NCI-H1694 treated with DMSO at 0.1 percent for 48 hours (cell line): ENCODE measurements at regions not wholly inside any gene's neighbourhood (a gene's known extent, or its start where the extent isn't known, plus 50 kb on each side); places are given as distances from the start of the nearest gene placed in this dataset.
"Not testable (repeated sequence)": the region's sequence is repeated elsewhere in the genome, so short reads cannot be mapped to it uniquely, and the experiment has no call there.

Experiments used
- DNase-seq: peaks from one replicate; lab custom pipeline; 2025; lab: John Stamatoyannopoulos, UW

DNA sequence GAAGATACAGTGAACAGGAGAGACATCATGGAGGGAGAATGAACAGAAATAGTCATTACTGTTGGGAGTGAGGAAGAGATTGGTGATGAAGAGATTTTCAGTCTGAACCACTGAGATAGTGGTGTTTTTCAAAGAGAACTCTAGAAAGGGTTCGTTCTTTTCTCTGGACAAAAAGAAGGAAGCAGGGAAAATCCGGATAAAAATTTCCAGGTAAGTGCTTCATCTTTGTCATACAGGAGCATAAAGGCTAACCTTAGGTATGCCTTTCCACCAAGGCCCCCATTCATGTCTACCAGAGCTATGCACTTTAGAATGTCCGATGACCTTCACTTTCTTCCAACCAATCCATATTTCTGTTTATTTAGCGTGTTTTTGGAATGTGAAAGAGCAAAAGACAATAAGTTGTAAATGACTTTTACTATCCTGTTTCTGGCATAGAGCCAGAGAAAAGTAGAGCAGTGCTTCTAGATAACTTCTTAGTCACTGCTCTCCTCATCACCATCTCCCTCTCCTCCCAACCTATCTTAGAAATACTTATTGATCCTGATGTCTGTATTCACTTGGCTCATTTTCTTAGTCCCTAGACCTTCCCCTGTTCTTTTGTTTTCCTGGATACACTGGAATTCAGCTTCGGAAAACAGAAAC is 116.5 kb downstream of the TTC6 start:
- DNase-seq, result no peak

DNA sequence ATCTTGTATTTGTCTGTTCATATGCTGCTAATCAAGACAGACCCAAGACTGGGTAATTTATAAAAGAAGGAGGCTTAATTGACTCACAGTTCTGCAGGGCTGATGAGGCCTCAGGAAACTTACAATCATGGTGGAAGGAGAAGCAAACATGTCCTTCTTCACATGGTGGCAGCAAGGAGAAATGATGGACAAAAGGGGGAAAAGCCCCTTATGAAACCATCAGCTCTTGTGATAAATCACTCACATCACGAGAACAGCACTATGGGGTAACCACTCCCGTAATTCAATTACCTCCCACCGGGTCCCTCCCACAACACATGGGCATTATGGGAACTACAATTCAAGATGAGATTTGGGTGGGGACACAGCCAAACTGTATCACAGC is 117.0 kb downstream of the TTC6 start:
- not testable (repeated sequence) for DNase-seq

DNA sequence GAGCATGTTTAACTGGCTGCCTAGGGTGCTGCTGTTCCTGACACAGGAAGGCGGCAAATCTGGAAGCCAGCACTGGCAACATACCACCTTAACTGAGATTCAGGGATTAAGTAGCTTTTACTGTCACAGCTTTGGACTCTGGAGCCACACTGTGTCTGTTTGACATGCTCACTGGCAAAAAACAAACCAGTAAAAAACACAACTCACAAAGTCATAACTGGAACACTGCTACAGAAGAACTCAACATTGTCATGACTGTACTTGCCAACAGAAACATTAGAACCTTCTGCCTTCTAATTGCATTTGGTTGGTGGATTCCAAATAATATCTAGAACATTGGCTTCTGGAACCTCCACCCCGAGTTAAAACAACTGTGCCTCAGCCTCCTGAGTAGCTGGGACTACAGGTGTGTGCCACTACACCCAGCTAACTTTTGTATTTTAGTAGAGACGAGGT is 117.6 kb downstream of the TTC6 start:
- no peak for DNase-seq

DNA sequence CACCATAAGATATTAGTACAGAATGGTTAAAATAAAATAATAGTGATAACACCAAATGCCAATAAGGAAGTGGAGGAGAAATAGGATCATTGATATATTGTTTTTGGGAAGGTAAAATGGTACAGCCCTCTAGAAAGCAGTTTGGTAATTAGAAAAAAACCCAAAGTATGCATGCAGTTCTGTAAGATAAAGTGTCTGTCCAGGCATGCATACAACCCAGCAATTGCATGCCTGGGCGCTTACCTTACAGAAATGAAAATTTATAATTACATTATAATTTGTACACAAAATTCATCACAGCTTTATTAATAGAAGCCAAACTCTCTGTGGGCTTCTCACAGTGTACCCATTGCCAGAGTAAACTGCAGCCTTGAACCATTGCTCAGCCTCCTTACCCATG is 124.7 kb downstream of the TTC6 start:
- no peak for DNase-seq

DNA sequence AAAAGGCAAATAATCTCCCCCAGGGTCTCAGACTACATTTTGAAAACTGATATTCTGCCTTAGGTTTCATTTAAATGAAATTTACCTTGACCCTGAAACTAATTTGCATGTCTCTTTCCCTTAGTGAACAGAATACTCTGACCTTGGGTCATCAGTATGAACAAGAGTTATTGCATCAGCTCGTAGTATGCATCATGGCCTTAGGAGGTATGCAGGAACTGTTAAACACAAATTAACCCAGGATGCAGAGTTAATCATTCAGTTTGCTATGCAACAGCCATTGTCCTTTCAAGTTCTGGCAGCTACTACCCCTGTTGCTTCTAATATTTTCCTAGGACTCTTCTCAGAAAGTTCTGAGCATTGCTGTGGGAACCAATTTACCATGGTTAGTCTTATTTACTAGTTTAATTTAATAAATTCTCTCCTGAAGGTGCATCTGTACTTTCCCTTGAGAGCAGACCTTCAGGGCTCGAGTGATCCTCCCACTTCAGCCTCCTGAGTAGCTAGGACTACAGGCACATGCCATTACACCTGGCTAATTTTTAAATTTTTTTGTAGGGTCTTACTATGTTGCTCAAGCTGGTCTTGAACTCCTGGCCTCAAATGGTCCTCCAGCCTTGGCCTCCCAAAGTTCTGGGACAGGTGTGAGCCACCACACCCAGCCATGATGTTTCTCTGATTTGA is 126.7 kb downstream of the TTC6 start:
- no peak for DNase-seq

DNA sequence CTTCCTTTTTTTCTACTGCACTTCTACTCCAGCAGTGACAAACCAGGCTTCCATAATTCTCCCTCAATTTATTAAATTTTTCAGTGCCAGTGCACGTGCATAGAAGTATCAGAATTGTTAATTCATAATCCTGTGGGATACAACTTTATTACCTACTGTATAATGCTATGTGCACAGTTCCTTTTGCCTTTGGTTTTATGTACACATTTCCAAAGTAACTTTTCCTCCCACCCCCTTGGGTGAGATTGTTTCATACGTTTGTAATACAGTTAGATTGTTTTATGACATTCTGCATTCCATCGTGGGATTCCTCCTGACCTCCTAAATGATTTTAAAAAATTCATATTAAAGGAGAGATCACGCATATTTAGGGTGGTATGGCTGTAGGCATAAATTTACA is 128.1 kb downstream of the TTC6 start:
- no peak for DNase-seq

DNA sequence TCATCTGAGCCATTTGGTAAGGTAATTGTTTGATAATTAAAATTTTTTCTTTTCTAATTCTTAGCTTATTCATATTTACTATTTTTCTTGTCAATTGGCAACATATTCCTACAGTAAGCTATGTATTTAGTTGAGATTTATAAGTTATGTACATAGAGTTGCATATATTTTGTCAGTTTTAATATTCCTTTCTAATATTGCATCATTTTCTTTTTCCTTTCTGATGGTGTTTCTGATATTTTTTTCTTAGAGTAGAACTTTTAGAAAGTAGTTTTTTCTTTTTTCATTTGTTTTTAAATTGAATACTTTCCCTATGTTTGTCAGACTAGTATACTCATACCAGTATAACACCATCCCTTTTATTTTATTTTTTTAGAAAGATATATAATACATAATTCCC is 131.3 kb downstream of the TTC6 start:
- no peak for DNase-seq

DNA sequence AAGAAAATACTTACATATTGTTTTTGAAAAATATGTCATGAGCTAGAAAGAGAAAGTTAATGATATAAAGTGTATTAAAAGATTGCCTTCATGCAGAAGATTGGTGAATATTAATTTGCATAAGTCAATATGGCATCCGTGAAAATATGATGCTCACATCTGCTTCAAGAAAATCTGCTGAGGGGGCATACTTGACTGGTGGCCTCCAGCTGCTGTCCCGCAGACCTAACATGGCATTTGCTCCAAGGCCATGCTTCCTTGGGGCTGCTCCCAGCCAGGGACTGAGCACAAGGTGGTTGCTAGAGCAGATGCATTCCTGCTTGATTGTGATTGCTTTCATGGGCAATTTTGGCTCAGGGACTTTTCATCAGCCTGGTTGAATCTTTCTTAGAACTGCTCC is 133.8 kb downstream of the TTC6 start:
- no peak for DNase-seq

DNA sequence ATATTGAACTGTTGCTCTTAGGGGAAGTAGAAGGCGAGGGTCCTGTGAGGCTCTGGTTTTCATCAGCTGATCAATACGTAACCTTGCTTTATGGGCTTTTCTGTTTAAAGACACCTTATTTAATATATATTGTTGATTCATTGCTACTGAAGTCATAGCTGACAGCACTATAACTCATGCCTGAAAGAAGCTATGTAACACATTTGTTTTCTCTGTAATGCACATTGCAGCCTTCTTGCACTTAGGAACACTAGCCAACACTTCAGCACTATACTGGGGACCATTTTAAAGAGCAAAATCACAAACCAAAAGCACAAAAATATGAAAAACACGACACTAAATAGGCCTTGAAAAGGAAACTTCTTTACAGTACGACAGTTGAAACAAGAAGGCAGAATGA is 135.7 kb downstream of the TTC6 start:
- DNase-seq, result no peak

DNA sequence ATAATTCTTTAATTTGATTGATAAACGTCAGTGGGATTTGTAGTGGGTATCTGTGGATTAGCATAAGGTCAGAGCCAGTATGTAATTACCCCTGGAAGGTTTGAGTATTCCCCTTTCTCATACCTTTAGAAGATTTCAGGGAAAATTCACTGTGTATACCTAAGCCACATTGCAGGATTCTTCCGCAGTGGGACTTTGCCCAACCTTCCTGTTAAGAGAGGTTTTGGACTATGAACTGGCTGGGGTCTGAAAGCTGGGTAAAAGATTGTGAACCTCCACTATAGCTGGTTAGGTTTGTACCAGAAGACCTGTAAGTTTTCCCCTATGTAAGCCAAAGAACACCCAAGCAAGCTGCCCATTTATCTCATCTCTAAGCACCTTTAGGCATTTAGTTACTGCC is 150.2 kb downstream of the TTC6 start:
- no peak for DNase-seq

DNA sequence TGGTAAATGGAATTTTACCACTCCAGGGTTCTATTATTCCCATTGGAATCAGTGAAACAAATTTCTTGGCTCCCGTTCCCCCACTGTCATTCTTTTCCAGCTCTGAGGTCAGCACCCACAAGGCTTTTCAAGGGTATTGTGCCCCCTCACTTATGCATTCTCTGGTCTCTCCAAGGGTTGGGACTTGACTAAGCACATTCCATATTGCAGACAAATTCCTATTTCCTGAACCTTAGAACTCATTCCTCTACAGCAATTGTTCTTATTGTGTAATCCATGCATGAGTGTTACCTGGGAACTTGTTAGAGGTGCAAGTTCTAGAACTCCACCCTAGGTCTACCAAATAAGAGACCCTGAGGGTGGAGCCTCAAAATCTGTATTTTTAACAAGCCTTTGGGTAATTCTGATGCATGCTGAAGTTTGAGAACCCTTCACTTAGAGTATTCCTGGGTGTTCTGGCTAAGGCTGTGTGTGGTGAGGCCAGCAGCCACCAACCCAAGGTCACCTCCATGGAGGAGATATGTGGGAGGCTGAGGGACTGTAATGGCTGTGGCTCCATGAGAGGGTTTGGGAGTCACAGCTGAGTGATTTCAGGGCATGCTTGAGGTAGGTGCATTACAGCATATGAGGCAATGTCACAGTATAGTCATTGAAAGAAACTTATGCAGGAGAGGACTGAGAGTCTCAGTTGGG is 150.9 kb downstream of the TTC6 start:
- no peak for DNase-seq

DNA sequence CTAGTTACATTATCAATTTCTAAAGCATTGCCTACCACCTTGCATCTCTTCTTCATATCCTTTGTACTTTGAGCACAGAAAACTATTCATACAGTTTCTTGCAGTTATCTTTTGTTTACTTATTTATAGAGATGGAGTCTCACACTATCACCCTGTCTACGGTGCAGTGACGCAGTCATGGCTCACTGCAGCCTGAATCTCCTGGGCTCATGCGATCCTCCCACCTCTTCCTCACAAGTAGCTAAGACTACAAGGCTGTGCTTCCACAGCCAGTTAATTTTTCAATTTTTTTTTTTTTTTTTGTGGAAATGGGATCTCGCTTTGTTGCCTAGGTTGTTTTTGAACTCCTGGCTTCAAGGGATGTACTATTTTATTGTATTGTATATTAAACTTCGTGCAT is 158.0 kb downstream of the TTC6 start:
- no peak for DNase-seq

DNA sequence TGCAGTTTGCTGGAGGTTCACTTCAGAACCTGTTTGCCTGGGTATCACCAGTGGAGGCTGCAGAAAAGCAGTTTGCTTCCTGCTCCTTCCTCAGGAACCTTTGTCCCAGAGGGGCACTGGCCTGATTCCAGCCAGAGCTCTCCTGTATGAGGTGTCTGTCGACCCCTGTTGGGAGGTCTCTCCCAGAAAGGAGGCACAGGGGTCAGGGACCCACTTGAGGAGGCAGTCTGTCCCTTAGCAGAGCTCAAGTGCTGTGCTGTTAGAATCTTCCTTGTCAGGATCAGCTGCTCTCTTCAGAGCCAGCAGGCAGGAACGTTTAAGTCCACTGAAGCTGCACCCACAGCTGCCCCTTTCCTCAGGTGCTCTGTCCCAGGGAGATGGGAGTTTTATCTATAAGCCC is 164.8 kb downstream of the TTC6 start:
- DNase-seq, result not testable (repeated sequence)

DNA sequence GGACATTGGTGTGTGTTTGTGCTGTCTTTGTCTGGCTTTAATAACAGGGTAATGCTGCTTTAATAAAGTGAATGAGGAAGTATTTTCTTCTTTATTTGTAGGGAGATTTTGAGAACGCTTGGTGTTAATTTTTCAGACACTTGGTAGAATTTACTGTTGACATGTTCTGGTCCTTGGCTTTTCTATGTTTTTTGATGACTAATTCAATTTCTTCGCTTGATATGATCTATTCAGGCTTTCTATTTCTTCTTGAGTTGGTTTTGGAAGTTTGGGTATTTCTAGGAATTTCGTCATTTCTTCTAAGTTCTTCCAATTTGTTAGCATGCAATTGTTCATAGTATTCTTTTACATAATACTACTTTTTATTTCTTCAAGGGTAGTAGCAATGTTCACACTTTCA is 167.8 kb downstream of the TTC6 start:
- DNase-seq, result no peak

DNA sequence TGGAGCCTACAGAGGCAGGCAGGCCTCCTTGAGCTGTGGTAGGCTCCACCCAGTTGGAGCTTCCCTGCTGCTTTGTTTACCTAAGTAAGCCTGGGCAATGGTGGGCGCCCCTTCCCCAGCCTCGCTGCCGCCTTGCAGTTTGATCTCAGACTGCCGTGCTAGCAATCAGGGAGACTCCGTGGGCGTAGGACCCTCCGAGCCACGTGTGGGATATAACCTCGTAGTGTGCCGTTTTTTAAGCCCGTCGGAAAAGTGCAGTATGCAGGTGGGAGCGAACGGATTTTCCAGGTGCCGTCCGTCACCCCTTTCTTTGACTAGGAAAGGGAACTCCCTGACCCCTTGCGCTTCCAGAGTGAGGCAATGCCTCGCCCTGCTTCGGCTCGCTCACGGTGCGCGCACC is 176.9 kb downstream of the TTC6 start:
- DNase-seq, result not testable (repeated sequence)

DNA sequence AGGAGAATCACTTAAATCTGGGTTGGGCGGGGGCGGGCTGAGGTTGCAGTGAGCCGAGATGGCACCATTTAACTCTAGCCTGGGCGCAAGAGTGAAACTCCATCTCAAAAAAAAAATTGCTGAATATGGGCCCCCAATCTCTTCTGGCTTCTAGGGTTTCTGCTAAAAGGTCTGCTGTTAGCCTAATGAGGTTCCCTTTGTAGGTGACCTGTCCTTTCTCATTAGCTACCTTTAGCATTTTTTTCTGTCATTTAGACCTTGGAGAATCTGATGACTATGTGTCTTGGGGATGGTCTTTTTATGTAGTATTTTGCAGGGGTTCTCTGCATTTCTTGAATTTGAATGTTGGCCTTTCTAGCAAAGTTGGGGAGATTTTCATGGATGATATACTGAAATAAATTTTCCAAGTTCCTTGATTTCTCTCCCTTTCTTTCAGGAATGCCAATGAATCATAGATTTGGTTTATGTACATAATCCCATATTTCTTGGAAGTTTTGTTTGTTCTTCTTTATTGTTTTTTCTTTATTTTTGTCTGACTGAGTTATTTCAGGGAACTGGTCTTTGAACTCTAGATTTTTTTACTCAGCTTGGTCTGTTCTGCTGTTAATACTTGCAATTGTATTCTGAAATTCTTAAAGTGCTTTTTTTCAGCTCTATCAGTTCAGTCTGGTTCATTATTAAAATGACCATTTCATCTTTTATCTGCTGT is 181.5 kb downstream of the TTC6 start:
- no peak for DNase-seq

DNA sequence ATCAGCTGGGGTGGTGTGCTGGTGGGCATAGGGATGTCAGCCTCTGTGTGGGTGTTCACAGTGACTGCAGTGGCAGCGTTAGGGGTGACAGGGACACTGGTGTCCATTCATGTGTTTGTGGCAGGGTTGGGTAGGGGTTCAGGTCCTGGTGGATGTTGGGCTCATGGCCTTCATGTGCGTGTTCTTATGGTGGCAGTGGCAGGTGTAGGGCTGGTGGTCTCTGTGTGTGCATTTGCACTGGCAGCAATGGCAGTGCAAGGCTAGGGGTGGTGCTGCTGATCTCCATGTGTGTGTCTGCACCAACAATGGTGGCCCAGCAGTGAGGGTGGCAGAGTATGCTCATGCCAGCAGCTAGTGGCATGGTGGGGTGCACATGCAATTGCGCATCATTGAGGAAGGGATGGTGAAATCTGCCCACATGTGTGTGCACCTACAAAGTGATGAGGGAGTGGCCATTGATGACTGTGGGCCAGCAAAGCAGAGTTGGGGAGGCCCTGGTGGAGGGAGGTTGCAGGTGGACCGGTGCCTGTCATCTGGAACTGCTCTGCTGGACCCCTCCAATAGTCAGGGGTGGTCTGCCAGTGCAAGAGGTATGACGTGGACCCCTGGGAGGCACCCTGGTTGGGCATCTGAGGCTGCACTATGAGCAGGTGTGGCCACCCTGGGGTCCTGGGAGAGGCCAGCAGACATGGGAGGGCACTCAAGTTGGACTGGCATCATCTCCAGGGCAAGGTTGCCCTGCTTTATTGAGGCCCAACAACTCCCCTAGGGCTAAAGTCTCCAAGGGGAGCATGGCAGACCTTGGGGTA is 182.9 kb downstream of the TTC6 start:
- no peak for DNase-seq

DNA sequence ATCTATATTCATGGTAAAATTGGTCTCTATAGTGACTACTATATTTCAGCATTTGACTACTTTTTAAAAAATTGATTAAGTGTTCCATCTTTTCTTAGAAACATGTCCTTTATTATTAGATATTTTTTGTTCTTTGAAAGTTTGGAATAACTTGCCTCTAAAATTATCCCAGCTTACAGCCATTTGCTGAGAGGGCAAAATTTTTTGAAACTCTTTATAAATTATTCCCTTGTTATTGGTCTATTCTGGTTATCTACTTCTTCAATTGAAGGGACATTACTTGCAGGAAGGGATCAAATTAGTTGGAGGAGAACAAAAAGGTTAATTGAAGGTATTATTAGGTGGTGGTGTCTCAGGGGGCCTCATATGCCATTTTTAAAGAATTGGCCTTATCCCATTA is 184.1 kb downstream of the TTC6 start:
- DNase-seq, result no peak

DNA sequence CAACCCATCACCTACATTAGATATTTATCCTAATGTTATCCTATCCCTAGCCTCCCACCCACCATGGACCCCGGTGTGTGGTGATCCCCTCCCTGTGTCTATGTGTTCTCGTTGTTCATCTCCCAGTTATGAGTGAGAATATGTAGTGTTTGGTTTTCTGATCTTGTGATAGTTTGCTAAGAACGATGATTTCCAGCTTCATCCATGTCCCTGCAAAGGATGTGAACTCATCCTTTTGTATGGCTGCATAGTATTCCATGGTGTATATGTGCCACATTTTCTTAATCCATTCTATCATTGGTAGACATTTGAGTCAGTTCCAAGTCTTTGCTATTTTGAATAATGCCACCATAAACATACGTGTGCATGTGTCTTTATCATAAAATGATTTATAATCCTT is 185.3 kb downstream of the TTC6 start:
- DNase-seq, result not testable (repeated sequence)

DNA sequence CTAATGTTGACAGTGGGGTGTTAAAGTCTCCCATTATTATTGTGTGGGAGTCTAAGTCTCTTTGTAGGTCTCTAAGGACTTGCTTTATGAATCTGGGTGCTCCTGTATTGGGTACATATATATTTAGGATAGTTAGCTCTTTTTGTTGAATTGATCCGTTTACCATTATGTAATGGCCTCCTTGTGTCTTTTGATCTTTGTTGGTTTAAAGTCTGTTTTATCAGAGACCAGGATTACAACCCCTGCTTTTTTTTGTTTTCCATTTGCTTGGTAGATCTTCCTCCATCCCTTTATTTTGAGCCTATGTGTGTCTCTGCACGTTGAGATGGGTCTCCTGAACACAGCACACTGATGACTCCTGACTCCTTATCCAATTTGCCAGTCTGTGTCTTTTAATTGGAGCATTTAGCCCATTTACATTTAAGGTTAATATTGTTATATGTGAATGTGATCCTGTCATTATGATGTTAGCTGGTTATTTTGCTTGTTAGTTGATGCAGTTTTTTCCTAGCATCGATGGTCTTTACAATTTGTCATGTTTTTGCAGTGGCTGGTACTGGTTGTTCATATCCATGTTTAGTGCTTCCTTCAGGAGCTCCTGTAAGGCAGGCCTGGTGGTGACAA is 188.9 kb downstream of the TTC6 start:
- not testable (repeated sequence) for DNase-seq

DNA sequence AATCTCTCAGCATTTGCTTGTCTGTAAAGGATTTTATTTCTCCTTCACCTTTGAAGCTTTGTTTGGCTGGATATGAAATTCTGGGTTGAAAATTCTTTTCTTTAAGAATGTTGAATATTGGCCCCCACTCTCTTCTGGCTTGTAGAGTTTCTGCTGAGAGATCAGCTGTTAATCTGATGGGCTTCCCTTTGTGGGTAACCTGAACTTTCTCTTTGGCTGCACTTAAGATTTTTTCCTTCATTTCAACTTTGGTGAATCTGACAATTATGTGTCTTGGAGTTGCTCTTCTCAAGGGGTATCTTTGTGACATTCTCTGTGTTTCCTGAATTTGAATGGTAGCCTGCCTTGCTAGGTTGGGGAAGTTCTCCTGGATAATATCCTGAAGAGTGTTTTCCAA is 189.4 kb downstream of the TTC6 start:
- DNase-seq, result not testable (repeated sequence)
